ENCODE measurements at regions not wholly inside any gene's neighbourhood (a gene's known extent, or its start where the extent isn't known, plus 50 kb on each side); places are given as distances from the start of the nearest gene placed in this dataset.

GRCh38 chr11:34758262-34758661 is 137.4 kb downstream of the EHF start:
- DNase-seq (ENCODE audit: low read depth), result peak; percentile 60
- no peak overlapping the region for H3K4me3 ChIP-seq (ENCODE audit: low read depth, low read length)
- TF ChIP-seq CTCF (IDR thresholded peaks at IDR 0.05; ENCODE audit: insufficient read depth, low read length), result no peak

GRCh38 chr11:34757026-34757451 is 136.1 kb downstream of the EHF start:
- no peak for TF ChIP-seq CTCF (IDR thresholded peaks at IDR 0.05; ENCODE audit: insufficient read depth, low read length)
- DNase-seq (ENCODE audit: low read depth), result no peak
- no peak overlapping the region for H3K4me3 ChIP-seq (ENCODE audit: low read depth, low read length)

- no peak for TF ChIP-seq CTCF (IDR thresholded peaks at IDR 0.05; ENCODE audit: insufficient read depth, low read length)
- DNase-seq (ENCODE audit: low read depth), result no peak
Measured at GRCh38 chr11:34756591-34756990, 135.7 kb downstream of the EHF start.

GRCh38 chr11:34755671-34756070 is 134.8 kb downstream of the EHF start:
- DNase-seq (ENCODE audit: low read depth), result no peak
- TF ChIP-seq CTCF (IDR thresholded peaks at IDR 0.05; ENCODE audit: insufficient read depth, low read length), result no peak
- H3K4me3 ChIP-seq (ENCODE audit: low read depth, low read length), result no peak overlapping the region

More at GRCh38 chr11:34756591-34756990, 135.7 kb downstream of the EHF start:
- no peak overlapping the region for H3K4me3 ChIP-seq (ENCODE audit: low read depth, low read length)

GRCh38 chr11:34754171-34754823 is 133.4 kb downstream of the EHF start:
- DNase-seq (ENCODE audit: low read depth), result peak; percentile 12
- H3K4me3 ChIP-seq (ENCODE audit: low read depth, low read length), result no peak overlapping the region
- no peak for TF ChIP-seq CTCF (IDR thresholded peaks at IDR 0.05; ENCODE audit: insufficient read depth, low read length)

- no peak overlapping the region for H3K4me3 ChIP-seq (ENCODE audit: low read depth, low read length)
- TF ChIP-seq CTCF (IDR thresholded peaks at IDR 0.05; ENCODE audit: insufficient read depth, low read length), result no peak
- peak; percentile 56 for DNase-seq (ENCODE audit: low read depth)
Measured at GRCh38 chr11:34750692-34751405, 130.0 kb downstream of the EHF start.

All from fibroblast of the aortic adventitia (primary cell).